ENCODE measurements at regions not wholly inside any gene's neighbourhood (a gene's known extent, or its start where the extent isn't known, plus 50 kb on each side); places are given as distances from the start of the nearest gene placed in this dataset.

DNA sequence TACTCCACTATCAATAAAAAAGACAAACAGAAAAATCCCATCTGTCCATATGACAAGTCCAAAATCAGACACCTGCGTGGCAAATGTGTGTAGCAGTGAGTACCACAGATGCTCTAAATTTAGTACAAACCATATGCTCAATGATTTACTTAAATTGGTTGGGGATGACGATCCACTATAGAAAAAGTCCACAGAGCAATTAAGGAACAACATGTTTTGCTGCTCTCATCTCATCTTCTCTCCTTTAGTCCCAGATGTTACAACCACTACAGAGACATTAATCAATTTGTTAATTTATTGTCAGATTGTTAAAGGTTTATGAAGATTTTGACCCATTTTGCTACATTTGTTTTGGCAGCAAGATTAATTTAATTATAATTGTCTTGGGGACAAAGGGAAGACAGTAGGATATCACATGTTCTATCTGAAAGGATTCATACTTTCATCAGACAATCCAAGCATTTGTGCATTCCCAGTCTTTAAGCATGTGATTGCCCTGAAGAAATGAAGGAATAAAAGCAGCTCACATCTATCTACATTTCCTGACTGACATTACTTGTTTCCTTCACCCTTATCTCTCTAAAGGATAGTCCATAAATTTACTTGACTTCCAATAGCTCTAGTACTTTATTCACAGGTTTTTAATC lies 2268.1 kb downstream of the PCDH7 start:
- Mint-ChIP-seq H3K36me3 (no peaks in the 10 kb centered on the region), H3K4me3 (no peak overlapping the region), H3K27me3 (no peaks in the 10 kb centered on the region), H3K9me3 (ENCODE audit: low read depth) (no peaks in the 10 kb centered on the region), H3K27ac (no peak overlapping the region), H3K4me1 (no peaks in the 10 kb centered on the region)
- ATAC-seq (no peak), DNase-seq (no peak)
- CTCF ChIA-PET: no interaction called here

DNA sequence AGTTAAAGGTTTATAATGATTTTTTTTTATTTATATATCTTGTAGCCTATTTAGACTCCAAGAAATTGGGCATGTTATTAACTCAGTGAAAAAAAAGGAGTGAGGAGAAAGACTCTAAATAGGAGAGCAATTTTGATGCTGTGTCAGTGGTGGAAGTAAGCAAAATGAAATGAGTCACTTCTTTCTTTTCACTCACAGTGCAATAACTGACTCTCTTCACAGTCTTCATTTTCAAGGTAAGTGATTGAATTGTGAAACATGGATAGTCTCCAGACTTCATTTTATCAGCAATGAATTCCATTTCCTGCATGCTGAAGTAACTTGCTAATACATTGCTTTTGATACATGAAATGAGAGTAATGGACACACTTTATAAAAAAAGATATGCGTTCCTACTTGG lies 2271.5 kb downstream of the PCDH7 start:
- Mint-ChIP-seq H3K27ac (no peak overlapping the region), H3K27me3 (no peaks in the 10 kb centered on the region), H3K36me3 (no peaks in the 10 kb centered on the region), H3K4me1 (no peaks in the 10 kb centered on the region), H3K9me3 (ENCODE audit: low read depth) (no peaks in the 10 kb centered on the region), H3K4me3 (no peak overlapping the region)
- CTCF ChIA-PET: no interaction called here
- DNase-seq (no peak), ATAC-seq (no peak)

DNA sequence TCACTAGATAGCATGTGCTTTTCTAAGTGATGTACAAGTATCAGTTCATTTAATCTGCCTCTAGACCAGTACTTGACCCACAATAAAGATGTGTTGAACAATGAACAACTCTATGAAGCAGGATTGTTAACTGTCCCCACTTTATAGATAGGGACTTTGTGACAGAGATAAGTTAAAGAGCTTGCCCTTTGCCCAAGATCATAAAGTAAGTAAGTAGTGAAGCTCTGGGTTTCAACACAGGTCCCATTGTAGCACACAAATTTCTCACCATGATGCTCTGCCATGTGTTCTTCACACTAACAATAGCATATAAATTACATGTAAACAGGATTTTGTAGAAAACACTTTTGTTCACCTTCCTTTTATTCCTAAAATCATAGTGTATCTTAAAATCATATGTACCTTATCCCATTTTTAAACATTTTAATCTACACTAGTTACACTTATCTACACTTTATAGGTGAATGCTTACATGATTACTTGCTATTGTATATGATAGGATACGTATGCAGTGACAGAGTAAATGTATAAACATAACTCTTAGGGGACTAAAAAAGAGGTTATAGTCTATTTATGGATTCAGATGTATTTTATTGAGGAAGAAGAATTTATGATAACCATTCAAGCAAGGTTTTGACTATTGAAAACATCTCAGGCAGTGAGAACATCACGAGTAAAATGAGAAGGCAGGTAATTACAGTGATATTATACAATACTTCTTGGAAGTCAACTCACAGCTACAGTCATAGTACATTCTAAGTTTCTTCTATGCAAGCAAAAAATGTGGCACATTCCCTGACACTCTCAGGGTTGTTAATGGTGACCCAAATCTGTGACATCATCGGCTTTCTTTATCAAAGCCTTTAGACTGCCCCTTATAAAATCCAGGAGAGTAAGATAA lies 2275.1 kb downstream of the PCDH7 start:
- DNase-seq: no peak
- Mint-ChIP-seq H3K4me1 (no peaks in the 10 kb centered on the region), H3K27ac (no peak overlapping the region), H3K9me3 (ENCODE audit: low read depth) (no peaks in the 10 kb centered on the region), H3K4me3 (no peak overlapping the region), H3K36me3 (no peaks in the 10 kb centered on the region), H3K27me3 (no peaks in the 10 kb centered on the region)
- no peak for ATAC-seq
- CTCF ChIA-PET: no interaction called here

DNA sequence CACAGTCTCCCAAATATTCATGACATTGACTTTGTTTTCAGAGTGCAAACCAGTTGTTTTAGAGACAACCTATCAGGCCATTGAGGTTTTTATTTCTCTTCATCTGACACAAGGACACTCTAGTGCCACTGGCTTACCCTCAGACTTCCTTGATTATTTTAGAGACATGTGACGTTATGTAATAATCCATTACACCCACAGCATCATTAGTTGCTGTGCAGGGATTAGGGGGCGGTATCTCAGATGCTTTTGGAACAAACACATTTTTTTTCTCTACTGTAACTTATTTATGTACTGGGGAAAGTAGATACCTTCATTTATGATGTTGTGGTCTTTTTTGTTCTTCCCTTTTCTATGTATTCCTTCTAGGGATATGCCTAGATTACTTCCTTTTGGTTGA lies 2293.1 kb downstream of the PCDH7 start:
- Mint-ChIP-seq H3K27ac (no peak overlapping the region), H3K36me3 (no peaks in the 10 kb centered on the region), H3K9me3 (ENCODE audit: low read depth) (peaks cover 14% of the 10 kb centered on the region), H3K27me3 (no peaks in the 10 kb centered on the region), H3K4me1 (no peaks in the 10 kb centered on the region), H3K4me3 (no peak overlapping the region)
- CTCF ChIA-PET: no interaction called here
- DNase-seq (no peak), ATAC-seq (no peak)

DNA sequence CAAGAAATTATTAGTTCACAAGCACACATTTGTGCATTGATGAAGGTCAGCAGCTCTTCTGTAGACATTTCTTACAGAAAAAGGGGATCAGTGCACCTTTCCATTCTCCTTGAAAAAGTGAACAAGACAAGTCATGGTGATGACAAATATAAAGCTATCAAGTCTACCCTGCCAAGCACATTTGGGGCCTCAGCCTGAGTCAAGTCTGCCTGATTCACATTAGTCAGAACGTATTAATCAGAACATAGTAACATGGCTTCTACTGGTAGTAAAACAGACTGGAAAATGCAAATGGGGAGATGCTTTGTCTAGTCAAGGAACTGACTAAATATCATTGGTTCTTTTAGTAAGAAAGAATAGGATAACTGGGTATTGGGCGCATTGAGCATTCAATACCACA lies 2305.1 kb downstream of the PCDH7 start:
- Mint-ChIP-seq H3K36me3 (no peaks in the 10 kb centered on the region), H3K9me3 (ENCODE audit: low read depth) (peaks cover 3% of the 10 kb centered on the region), H3K4me3 (no peak overlapping the region), H3K27me3 (no peaks in the 10 kb centered on the region), H3K27ac (no peak overlapping the region), H3K4me1 (no peaks in the 10 kb centered on the region)
- DNase-seq: no peak
- ATAC-seq: no peak
- CTCF ChIA-PET: no interaction called here

DNA sequence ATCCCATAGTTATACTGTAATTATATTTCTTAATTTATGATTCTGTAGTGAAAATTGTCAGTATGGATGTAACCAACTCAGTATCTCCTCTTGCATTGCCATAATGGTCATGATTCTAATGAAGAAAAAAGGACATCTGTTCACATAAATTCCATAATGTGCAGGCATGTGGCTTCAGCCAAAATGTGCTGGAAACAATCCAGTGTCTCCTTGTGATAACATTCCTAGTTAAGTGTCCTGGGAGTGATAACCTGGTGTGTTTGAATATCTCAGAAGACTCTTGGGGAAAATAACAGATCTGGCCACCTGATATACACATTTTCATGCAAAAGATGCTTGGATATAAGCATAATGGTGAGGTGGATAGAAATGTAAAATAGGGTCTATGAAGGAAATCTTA lies 2309.8 kb downstream of the PCDH7 start:
- no peaks in the 10 kb centered on the region for H3K4me1 Mint-ChIP-seq
- DNase-seq: no peak
- no peaks in the 10 kb centered on the region for H3K27me3 Mint-ChIP-seq
- H3K36me3 Mint-ChIP-seq: no peaks in the 10 kb centered on the region
- CTCF ChIA-PET: no interaction called here
- H3K9me3 Mint-ChIP-seq (ENCODE audit: low read depth): peaks cover 3% of the 10 kb centered on the region
- no peak for ATAC-seq
- H3K4me3 Mint-ChIP-seq: no peak overlapping the region
- H3K27ac Mint-ChIP-seq: no peak overlapping the region

DNA sequence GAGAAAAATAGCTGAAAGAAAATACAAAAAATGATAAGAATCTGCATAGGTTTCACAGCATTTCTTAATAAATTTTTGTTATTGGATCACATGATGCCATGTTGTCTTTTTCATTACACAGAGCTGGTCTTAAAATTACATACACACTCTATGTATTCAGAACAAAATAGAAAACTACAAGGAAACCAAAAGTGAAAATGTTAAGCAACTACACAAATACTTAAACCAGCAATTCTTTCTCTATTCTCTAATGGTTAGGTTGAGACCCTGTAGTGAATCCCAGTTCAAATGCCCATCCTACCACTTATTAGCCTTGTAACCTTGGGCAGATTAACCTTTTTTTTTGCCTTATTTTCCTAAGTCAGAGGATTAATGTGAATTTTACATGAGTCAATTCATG lies 2311.2 kb downstream of the PCDH7 start:
- CTCF ChIA-PET: no interaction called here
- ATAC-seq (no peak), DNase-seq (no peak)
- no peak overlapping the region for H3K27ac Mint-ChIP-seq
- no peaks in the 10 kb centered on the region for H3K27me3 Mint-ChIP-seq
- H3K9me3 Mint-ChIP-seq (ENCODE audit: low read depth): peaks cover 6% of the 10 kb centered on the region
- no peaks in the 10 kb centered on the region for H3K4me1 Mint-ChIP-seq
- no peaks in the 10 kb centered on the region for H3K36me3 Mint-ChIP-seq
- H3K4me3 Mint-ChIP-seq: no peak overlapping the region

DNA sequence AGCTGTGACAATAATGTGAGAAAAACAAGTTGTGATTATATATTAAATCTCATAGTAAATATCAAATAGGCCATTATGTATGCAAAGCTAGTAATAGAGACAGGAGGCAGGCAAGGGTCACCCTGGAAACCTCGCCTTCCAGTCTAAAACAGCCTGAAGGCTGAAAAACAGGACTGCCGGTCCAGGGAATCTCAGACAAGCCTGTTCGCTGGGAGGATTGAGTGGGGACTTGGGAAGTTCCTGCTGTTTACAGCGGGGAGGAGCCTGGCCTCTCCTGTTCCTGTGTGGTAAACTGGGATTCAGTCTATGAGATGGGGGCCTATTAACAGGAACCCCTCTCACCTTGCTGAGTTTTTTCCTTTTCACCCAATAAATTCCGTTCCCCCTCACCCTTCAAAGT lies 2317.3 kb downstream of the PCDH7 start:
- Mint-ChIP-seq H3K27me3 (no peaks in the 10 kb centered on the region), H3K9me3 (ENCODE audit: low read depth) (peaks cover 11% of the 10 kb centered on the region), H3K27ac (no peak overlapping the region), H3K4me3 (no peak overlapping the region), H3K36me3 (no peaks in the 10 kb centered on the region), H3K4me1 (no peaks in the 10 kb centered on the region)
- CTCF ChIA-PET: no interaction called here
- DNase-seq (no peak), ATAC-seq (no peak)

DNA sequence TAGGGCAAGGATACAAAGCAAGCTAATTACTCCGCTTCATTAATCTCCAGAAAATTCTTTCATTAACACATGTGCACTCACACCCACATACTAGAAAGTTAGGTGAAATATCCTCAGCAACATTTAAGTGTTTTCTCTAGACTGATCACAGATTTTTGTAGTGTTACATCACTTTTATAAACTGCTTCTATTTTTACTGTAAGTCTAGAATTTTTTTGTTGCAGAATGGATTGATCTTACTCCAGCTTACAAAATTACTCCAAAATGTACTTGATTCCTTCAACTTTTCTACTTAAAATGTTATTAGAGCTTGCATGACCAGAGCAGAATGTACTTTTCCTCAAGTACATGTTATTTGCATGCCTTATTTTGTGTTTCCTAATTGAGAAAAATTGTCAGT lies 2325.2 kb downstream of the PCDH7 start:
- Mint-ChIP-seq H3K36me3 (no peaks in the 10 kb centered on the region), H3K9me3 (ENCODE audit: low read depth) (peaks cover 5% of the 10 kb centered on the region), H3K27ac (no peak overlapping the region), H3K27me3 (no peaks in the 10 kb centered on the region), H3K4me3 (no peak overlapping the region), H3K4me1 (no peaks in the 10 kb centered on the region)
- CTCF ChIA-PET: no interaction called here
- ATAC-seq (no peak), DNase-seq (no peak)

DNA sequence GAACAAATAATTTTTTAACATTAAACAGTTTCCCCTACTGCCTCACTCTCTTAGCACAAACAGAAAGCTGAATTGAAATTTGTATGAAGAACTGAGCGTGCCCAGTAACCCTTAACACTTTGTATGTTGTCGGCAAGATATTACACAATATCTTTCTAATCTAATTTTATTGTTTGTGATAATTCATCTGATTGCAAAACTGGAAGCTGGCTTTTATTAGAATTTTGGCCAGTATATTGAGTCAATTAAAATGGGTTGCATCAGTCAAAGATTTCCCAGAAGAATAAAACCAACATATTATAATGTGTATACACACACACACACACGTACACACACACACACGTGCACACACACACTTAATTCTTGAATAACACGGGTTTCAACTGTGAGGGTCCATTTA lies 2332.1 kb downstream of the PCDH7 start:
- Mint-ChIP-seq H3K4me3 (no peak overlapping the region), H3K4me1 (no peaks in the 10 kb centered on the region), H3K27me3 (no peaks in the 10 kb centered on the region), H3K27ac (no peak overlapping the region), H3K9me3 (ENCODE audit: low read depth) (peaks cover 11% of the 10 kb centered on the region), H3K36me3 (no peaks in the 10 kb centered on the region)
- ATAC-seq: no peak
- CTCF ChIA-PET: no interaction called here
- DNase-seq: no peak

DNA sequence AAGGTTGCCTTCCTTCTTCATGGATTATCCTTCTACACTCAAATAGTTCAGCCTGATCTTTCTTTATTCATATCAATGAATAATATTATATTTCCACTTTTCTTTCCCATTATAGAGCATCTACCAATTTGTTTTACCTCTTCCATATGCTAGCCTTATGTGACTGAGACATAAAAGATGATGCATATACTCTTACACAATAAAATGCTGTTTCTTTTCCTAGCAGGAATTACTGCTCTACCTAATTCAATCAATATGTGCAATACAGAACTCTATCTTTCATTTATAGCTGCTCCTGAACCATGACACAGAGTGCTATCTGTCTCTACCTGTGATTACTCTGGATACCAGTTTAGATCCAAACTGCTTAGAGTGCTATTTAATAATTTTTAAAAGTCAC lies 2334.0 kb downstream of the PCDH7 start:
- H3K36me3 Mint-ChIP-seq: no peaks in the 10 kb centered on the region
- ATAC-seq (no peak), DNase-seq (no peak)
- no peak overlapping the region for H3K27ac Mint-ChIP-seq
- H3K27me3 Mint-ChIP-seq: no peaks in the 10 kb centered on the region
- no peaks in the 10 kb centered on the region for H3K4me1 Mint-ChIP-seq
- no peak overlapping the region for H3K4me3 Mint-ChIP-seq
- peaks cover 8% of the 10 kb centered on the region for H3K9me3 Mint-ChIP-seq (ENCODE audit: low read depth)
- CTCF ChIA-PET: no interaction called here

DNA sequence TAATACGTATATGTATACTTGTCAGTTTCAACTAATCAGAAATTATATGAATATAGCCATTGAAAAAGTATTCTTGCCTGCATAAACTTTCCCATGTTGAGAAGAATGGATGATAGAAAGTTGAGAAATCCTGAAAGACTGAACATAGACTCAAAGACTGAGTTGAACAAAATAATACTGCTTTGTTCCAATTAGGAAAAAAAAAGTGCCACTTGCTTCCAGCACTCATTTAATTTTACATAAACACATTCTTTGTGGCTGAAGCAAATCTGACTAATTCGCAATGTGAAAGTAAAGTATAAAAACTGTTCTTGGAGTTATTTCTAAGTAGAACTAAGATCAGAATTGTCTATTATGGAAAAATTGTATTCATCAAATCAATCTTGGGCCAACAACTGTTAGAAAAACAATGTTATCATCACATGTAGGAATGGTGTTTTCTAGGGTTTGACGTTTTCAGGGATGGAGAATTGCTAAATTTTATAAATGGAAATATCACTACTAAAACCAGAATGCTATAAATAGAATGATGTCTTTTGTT lies 2334.6 kb downstream of the PCDH7 start:
- DNase-seq (no peak), ATAC-seq (no peak)
- CTCF ChIA-PET: no interaction called here
- H3K4me3 Mint-ChIP-seq: no peak overlapping the region
- H3K36me3 Mint-ChIP-seq: no peaks in the 10 kb centered on the region
- no peaks in the 10 kb centered on the region for H3K4me1 Mint-ChIP-seq
- H3K27ac Mint-ChIP-seq: no peak overlapping the region
- no peaks in the 10 kb centered on the region for H3K27me3 Mint-ChIP-seq
- H3K9me3 Mint-ChIP-seq (ENCODE audit: low read depth): peaks cover 8% of the 10 kb centered on the region

DNA sequence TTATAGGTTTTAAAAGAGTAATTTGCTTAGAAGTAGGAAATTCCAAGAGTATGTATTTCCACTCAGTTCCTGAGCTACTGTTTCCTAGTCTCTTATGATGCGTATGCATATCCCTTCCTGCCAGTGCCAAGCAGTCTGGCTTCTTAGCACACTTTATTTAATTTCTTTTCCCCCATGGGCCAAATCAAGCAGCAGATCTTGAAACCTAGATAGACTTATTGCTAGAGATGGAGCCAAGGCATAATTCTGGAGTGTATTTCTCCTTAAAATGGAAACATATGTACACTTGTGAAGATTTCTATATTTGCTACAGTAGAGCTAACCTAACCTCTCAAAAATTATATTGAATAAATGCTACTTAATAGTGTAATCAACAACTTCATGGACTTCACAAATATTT lies 2337.6 kb downstream of the PCDH7 start:
- Mint-ChIP-seq H3K27me3 (no peaks in the 10 kb centered on the region), H3K4me1 (no peaks in the 10 kb centered on the region), H3K4me3 (no peak overlapping the region), H3K9me3 (ENCODE audit: low read depth) (peaks cover 8% of the 10 kb centered on the region), H3K36me3 (no peaks in the 10 kb centered on the region), H3K27ac (no peak overlapping the region)
- ATAC-seq (no peak), DNase-seq (no peak)
- CTCF ChIA-PET: no interaction called here

DNA sequence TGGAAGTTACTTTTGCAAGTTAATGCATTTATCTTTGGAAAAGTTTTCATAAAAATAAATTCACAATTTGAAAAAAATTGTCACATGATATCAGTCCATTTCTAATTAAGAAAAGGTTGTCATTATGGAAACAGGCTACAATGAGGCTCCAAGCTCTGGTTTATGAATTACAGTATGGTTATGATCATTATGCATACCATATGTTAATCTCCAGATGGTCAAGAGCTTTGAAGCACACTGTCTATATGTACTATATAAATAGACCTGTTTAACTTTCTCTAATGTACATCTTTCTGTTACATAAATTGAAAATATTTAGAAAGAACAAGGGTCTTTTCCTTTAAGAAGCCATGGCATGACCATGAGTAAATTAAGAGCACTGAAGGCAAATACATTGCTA lies 2338.8 kb downstream of the PCDH7 start:
- Mint-ChIP-seq H3K27ac (no peak overlapping the region), H3K9me3 (ENCODE audit: low read depth) (peaks cover 6% of the 10 kb centered on the region), H3K4me3 (no peak overlapping the region), H3K27me3 (no peaks in the 10 kb centered on the region), H3K36me3 (no peaks in the 10 kb centered on the region), H3K4me1 (no peaks in the 10 kb centered on the region)
- CTCF ChIA-PET: no interaction called here
- DNase-seq (no peak), ATAC-seq (no peak)
